Endodermal cell (in vitro differentiated cells): ENCODE measurements at regions not wholly inside any gene's neighbourhood (a gene's known extent, or its start where the extent isn't known, plus 50 kb on each side); places are given as distances from the start of the nearest gene placed in this dataset.

Experiments
- DNase-seq: peaks from one replicate; pipeline ENCODE4 v3.0.0-alpha.2; 2017
- H3K27ac ChIP-seq: 2 replicates; pipeline ENCODE4 v1.5.1; 2013; ENCODE audit warnings: mild to moderate bottlenecking, low read depth, low read length, moderate library complexity
- H3K27me3 ChIP-seq: 2 replicates; pipeline ENCODE4 v1.6.1; 2013; ENCODE audit warnings: mild to moderate bottlenecking, low read length, moderate library complexity; ENCODE audit not compliant: insufficient read depth, control insufficient read depth, poor library complexity, severe bottlenecking
- H3K36me3 ChIP-seq: 2 replicates; pipeline ENCODE4 v1.7.0; 2013; ENCODE audit warnings: mild to moderate bottlenecking, low read length, moderate library complexity; ENCODE audit not compliant: control insufficient read depth, insufficient read depth
- H3K4me1 ChIP-seq: one replicate; pipeline ENCODE4 v1.7.0; 2013; ENCODE audit warnings: low read length; ENCODE audit not compliant: control insufficient read depth, insufficient read depth
- H3K4me3 ChIP-seq: 2 replicates; pipeline ENCODE4 v1.5.1; 2013; ENCODE audit warnings: mild to moderate bottlenecking, low read length, moderate library complexity
- H3K9ac ChIP-seq: 2 replicates; pipeline ENCODE4 v1.6.1; 2013; ENCODE audit warnings: mild to moderate bottlenecking, low read length, moderate library complexity; ENCODE audit not compliant: poor library complexity, severe bottlenecking; ENCODE audit errors: extremely low read depth
- H3K9me3 ChIP-seq: 2 replicates; pipeline ENCODE4 v1.6.1; 2013; ENCODE audit warnings: mild to moderate bottlenecking, low read length, moderate library complexity; ENCODE audit not compliant: control insufficient read depth
- H3K27ac Mint-ChIP-seq: 2 replicates; pipeline ENCODE4 v1.8.0; 2020; ENCODE audit warnings: mixed read lengths
- H3K27me3 Mint-ChIP-seq: 2 replicates; pipeline ENCODE4 v1.8.0; 2021; ENCODE audit warnings: mild to moderate bottlenecking, mixed read lengths; ENCODE audit not compliant: insufficient read depth
- H3K36me3 Mint-ChIP-seq: 2 replicates; pipeline ENCODE4 v1.8.0; 2020; ENCODE audit warnings: low read depth, mixed read lengths
- H3K4me1 Mint-ChIP-seq: 2 replicates; pipeline ENCODE4 v1.8.0; 2020; ENCODE audit warnings: mixed read lengths
- H3K4me3 Mint-ChIP-seq: 2 replicates; pipeline ENCODE4 v1.8.0; 2020; ENCODE audit warnings: mild to moderate bottlenecking, moderate library complexity, mixed read lengths
- H3K9me3 Mint-ChIP-seq: 2 replicates; pipeline ENCODE4 v1.8.0; 2020; ENCODE audit warnings: mild to moderate bottlenecking, mixed read lengths
- CTCF ChIP-seq: fragments of 200-600 bp; sonication (generic); conservative IDR thresholded peaks from 2 replicates; pipeline ENCODE4 v1.5.0; 2021; ENCODE audit warnings: antibody characterized with exemption, mild to moderate bottlenecking
- WGBS, 2 experiments: methylation state at CpG; one replicate each; pipeline versions ENCODE4 v1.1.5 to v1.1.7; 2013; ENCODE audit warnings: missing lambda C conversion rate in 2 of 2, mixed read lengths in 1 of 2; ENCODE audit not compliant: insufficient coverage in 1 of 2, insufficient read length in 1 of 2; 5-methylcytosine and 5-hydroxymethylcytosine counted together

- Mint-ChIP-seq H3K4me1 (peaks cover 11% of the 10 kb centered on the region), H3K9me3 (no peaks in the 10 kb centered on the region), H3K4me3 (no peak overlapping the region), H3K27ac (no peak overlapping the region), H3K36me3 (no peaks in the 10 kb centered on the region), H3K27me3 (peaks cover 19% of the 10 kb centered on the region)
- no peaks in the 10 kb centered on the region for H3K36me3 ChIP-seq
- no peak overlapping the region for H3K4me3 ChIP-seq
- no peak overlapping the region for H3K27ac ChIP-seq
- no peaks in the 10 kb centered on the region for H3K9me3 ChIP-seq
- no peak overlapping the region for H3K9ac ChIP-seq
- WGBS, 2 experiments: 80 to 96% methylated on average over 2 to 3 of the region's 3 CpGs
- DNase-seq: no peak
- TF ChIP-seq CTCF: no peak
- H3K27me3 ChIP-seq: peaks cover 14% of the 10 kb centered on the region
- peaks cover 4% of the 10 kb centered on the region for H3K4me1 ChIP-seq
Measured at GRCh38 chr11:130550150-130550549, 101.7 kb downstream of the ADAMTS15 start.

- Histone ChIP-seq H3K9ac (no peak overlapping the region), H3K4me1 (peaks cover 4% of the 10 kb centered on the region), H3K9me3 (no peaks in the 10 kb centered on the region), H3K4me3 (no peak overlapping the region), H3K27ac (no peak overlapping the region), H3K27me3 (peaks cover 14% of the 10 kb centered on the region), H3K36me3 (no peaks in the 10 kb centered on the region)
- Mint-ChIP-seq H3K9me3 (no peaks in the 10 kb centered on the region), H3K36me3 (no peaks in the 10 kb centered on the region), H3K27me3 (peaks cover 15% of the 10 kb centered on the region), H3K4me1 (peaks cover 11% of the 10 kb centered on the region), H3K27ac (no peak overlapping the region), H3K4me3 (no peak overlapping the region)
- no peak for TF ChIP-seq CTCF
- WGBS, 2 experiments: 78 to 93% methylated on average over 4 of the region's 4 CpGs
- DNase-seq: no peak
Measured at GRCh38 chr11:130550984-130551383, 102.5 kb downstream of the ADAMTS15 start.

GRCh38 chr11:130551388-130551787 lies 102.9 kb downstream of the ADAMTS15 start:
- Histone ChIP-seq H3K4me3 (no peak overlapping the region), H3K9me3 (no peaks in the 10 kb centered on the region), H3K27me3 (peaks cover 14% of the 10 kb centered on the region), H3K4me1 (peaks cover 4% of the 10 kb centered on the region), H3K36me3 (no peaks in the 10 kb centered on the region), H3K9ac (no peak overlapping the region), H3K27ac (no peak overlapping the region)
- no peak overlapping the region for H3K27ac Mint-ChIP-seq
- TF ChIP-seq CTCF: no peak
- WGBS, 2 experiments: 93 to 97% methylated on average over 5 of the region's 5 CpGs
- DNase-seq: no peak
- no peak overlapping the region for H3K4me3 Mint-ChIP-seq
- H3K27me3 Mint-ChIP-seq: peaks cover 15% of the 10 kb centered on the region
- H3K36me3 Mint-ChIP-seq: no peaks in the 10 kb centered on the region
- no peaks in the 10 kb centered on the region for H3K9me3 Mint-ChIP-seq
- peaks cover 11% of the 10 kb centered on the region for H3K4me1 Mint-ChIP-seq
